Stomach (tissue), 4 donors: ENCODE measurements at regions not wholly inside any gene's neighbourhood (a gene's known extent, or its start where the extent isn't known, plus 50 kb on each side); places are given as distances from the start of the nearest gene placed in this dataset.

Source experiments
- EP300 ChIP-seq: sonication (generic); formaldehyde crosslinking; IDR thresholded peaks from one replicate; pipeline ENCODE4 v1.6.1; 2017; ENCODE audit warnings: antibody characterized with exemption
- POLR2A ChIP-seq, 4 donors: fragments of 450-650 bp; IDR thresholded peaks; one replicate each; pipeline ENCODE4 v1.6.1; 2016; ENCODE audit warnings: antibody characterized with exemption in 4 of 4, control low read depth in 2 of 4, mild to moderate bottlenecking in 1 of 4, moderate library complexity in 1 of 4
- TF ChIP-seq, protein P1 (sequence below), 7 experiments: fragments of 450-650 bp in 4 of 7; fragments of 200-600 bp in 3 of 7; sonication (generic) in 3 of 7; IDR thresholded peaks; one replicate each; pipeline ENCODE4 v1.5.1; 2016 to 2019; ENCODE audit warnings: antibody characterized with exemption in 7 of 7, control low read depth in 2 of 7, mild to moderate bottlenecking in 1 of 7

- TF ChIP-seq, protein P1, sequence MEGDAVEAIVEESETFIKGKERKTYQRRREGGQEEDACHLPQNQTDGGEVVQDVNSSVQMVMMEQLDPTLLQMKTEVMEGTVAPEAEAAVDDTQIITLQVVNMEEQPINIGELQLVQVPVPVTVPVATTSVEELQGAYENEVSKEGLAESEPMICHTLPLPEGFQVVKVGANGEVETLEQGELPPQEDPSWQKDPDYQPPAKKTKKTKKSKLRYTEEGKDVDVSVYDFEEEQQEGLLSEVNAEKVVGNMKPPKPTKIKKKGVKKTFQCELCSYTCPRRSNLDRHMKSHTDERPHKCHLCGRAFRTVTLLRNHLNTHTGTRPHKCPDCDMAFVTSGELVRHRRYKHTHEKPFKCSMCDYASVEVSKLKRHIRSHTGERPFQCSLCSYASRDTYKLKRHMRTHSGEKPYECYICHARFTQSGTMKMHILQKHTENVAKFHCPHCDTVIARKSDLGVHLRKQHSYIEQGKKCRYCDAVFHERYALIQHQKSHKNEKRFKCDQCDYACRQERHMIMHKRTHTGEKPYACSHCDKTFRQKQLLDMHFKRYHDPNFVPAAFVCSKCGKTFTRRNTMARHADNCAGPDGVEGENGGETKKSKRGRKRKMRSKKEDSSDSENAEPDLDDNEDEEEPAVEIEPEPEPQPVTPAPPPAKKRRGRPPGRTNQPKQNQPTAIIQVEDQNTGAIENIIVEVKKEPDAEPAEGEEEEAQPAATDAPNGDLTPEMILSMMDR (IDR thresholded peaks at IDR 0.05), result no peak
- TF ChIP-seq EP300, result no peak
- no peak for TF ChIP-seq POLR2A (IDR thresholded peaks at IDR 0.05)
Observed at GRCh38 chr15:47616876-47617275, 100.4 kb upstream of the SEMA6D start.
